ENCODE measurements at regions not wholly inside any gene's neighbourhood (a gene's known extent, or its start where the extent isn't known, plus 50 kb on each side); places are given as distances from the start of the nearest gene placed in this dataset.

GRCh38 chr10:111455776-111456426 lies 379.1 kb downstream of the ADRA2A start:
- no peak for DNase-seq

GRCh38 chr10:111458256-111458655 lies 381.4 kb downstream of the ADRA2A start:
- no peak for DNase-seq

- DNase-seq = no peak
These were observed 383.1 kb downstream of the ADRA2A start for GRCh38 chr10:111459967-111460366.

- DNase-seq = no peak
These were observed 395.6 kb downstream of the ADRA2A start for GRCh38 chr10:111472445-111472844.

- no peak for DNase-seq
These were observed 396.5 kb downstream of the ADRA2A start for GRCh38 chr10:111473361-111473760.

- DNase-seq = no peak
These were observed 398.0 kb downstream of the ADRA2A start for GRCh38 chr10:111474786-111475185.

GRCh38 chr10:111475720-111476119 lies 398.9 kb downstream of the ADRA2A start:
- no peak for DNase-seq

GRCh38 chr10:111478651-111479050 lies 401.8 kb downstream of the ADRA2A start:
- no peak for DNase-seq

- DNase-seq = no peak
These were observed 403.1 kb downstream of the ADRA2A start for GRCh38 chr10:111479966-111480365.

GRCh38 chr10:111481261-111481826 lies 404.5 kb downstream of the ADRA2A start:
- no peak for DNase-seq

- DNase-seq = no peak
These were observed 405.0 kb downstream of the ADRA2A start for GRCh38 chr10:111481866-111482265.

GRCh38 chr10:111482621-111483216 lies 405.9 kb downstream of the ADRA2A start:
- DNase-seq = no peak

GRCh38 chr10:111485767-111486166 lies 408.9 kb downstream of the ADRA2A start:
- no peak for DNase-seq

GRCh38 chr10:111486346-111486745 lies 409.5 kb downstream of the ADRA2A start:
- DNase-seq = no peak

GRCh38 chr10:111488668-111489067 lies 411.8 kb downstream of the ADRA2A start:
- no peak for DNase-seq

GRCh38 chr10:111491154-111491553 lies 414.3 kb downstream of the ADRA2A start:
- DNase-seq = no peak

GRCh38 chr10:111493024-111493625 lies 416.3 kb downstream of the ADRA2A start:
- DNase-seq = no peak

GRCh38 chr10:111498560-111498959 lies 421.7 kb downstream of the ADRA2A start:
- DNase-seq = no peak

- no peak for DNase-seq
These were observed 427.5 kb downstream of the ADRA2A start for GRCh38 chr10:111504376-111504775.

GRCh38 chr10:111506266-111507034 lies 429.6 kb downstream of the ADRA2A start:
- no peak for DNase-seq

- no peak for DNase-seq
These were observed 434.9 kb downstream of the ADRA2A start for GRCh38 chr10:111511751-111512150.

GRCh38 chr10:111515264-111515663 lies 438.4 kb downstream of the ADRA2A start:
- no peak for DNase-seq

GRCh38 chr10:111515706-111516105 lies 438.9 kb downstream of the ADRA2A start:
- no peak for DNase-seq

All from NCI-H1105 (cell line).